Activated CD4-positive, CD25-positive, alpha-beta regulatory T cell treated with anti-CD3 and anti-CD28 coated beads, Interleukin-2, amount 50 U/mL, for 72 hours (primary cell): ENCODE measurements at regions not wholly inside any gene's neighbourhood (a gene's known extent, or its start where the extent isn't known, plus 50 kb on each side); places are given as distances from the start of the nearest gene placed in this dataset.
"Not testable (repeated sequence)": the region's sequence is repeated elsewhere in the genome, so short reads cannot be mapped to it uniquely, and the experiment has no call there.

Experiments
- DNase-seq: peaks from one replicate; pipeline ENCODE4 v3.0.0; 2021

DNA sequence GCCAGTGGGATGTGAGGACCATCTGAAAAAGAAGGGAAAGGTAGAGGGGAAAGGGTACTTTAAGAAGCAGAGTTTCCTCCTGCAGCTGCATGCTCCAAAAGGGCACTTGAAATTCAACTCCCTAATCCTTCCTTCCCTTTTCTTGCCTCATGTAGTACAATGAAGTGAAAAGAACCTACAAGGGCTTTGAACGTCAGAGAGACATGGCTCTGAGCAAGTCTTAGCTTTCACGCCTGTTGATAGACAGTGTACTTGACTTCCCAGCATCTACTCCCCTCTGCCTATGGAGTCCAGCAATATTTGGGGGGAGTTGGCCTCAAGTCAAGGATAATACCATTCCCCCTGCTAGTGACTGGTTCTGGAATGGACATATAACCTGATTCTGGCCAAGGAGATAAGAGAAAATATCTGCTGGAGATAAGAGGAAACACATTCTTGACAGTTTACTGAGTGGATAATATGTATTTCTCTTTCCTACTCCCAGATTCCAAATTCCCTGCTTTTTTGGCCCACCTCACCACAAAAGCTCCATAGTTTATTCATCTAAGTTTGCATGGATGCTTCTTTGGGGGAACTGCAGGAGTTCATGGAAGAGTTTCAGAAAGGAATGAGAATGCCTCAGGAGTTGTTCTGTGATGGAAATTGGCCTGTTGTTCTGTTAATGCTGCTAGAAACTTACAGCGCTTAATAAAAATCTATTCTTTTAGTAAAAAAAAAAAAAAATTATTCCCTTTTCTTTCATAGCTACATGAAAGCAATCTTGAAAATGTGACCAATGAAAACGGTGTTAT lies 193.0 kb upstream of the TPM1 start:
- DNase-seq, result no peak

DNA sequence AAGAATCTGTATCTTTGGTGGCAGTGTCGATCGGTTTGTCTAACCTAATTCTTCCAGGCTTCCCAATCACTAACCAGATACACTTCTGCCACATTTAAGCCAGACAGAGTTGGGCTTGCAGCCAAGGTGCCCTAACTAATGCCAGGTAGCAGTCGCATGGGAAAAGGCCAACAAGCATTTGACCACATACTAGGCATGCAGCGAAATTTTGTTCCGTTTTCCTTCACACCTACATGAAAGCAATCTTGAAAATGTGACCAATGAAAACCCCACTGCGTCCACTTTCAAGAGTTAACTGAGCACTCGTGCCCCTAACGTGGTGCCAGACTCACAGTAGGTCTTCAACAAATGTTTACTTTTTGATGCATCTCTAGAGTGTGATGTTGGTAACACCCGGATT lies 192.2 kb upstream of the TPM1 start:
- DNase-seq, result no peak

DNA sequence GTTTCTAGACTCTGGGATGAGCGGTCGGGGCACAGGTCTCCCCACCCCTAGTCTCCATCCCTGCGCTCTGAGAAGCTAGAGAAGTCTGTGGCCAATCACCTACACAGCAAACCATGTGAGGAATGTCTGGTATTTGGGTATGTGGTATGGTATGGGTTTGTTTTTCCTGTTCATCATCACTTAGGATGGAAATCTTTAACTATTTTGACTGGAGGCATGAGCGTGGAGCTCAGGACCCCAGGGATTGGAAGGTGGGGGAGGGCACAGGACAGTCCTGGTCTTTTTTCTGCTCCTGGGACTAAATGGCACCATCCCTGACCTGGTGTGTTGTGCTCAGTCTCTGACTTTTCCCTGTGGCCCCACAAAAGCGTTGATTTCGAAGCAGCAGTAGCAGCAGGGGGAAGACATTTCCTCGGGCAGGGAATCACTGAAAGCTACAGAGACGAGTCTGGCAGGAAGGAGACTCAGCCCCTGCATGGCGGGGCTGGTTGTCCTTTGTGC lies 191.7 kb upstream of the TPM1 start:
- no peak for DNase-seq

DNA sequence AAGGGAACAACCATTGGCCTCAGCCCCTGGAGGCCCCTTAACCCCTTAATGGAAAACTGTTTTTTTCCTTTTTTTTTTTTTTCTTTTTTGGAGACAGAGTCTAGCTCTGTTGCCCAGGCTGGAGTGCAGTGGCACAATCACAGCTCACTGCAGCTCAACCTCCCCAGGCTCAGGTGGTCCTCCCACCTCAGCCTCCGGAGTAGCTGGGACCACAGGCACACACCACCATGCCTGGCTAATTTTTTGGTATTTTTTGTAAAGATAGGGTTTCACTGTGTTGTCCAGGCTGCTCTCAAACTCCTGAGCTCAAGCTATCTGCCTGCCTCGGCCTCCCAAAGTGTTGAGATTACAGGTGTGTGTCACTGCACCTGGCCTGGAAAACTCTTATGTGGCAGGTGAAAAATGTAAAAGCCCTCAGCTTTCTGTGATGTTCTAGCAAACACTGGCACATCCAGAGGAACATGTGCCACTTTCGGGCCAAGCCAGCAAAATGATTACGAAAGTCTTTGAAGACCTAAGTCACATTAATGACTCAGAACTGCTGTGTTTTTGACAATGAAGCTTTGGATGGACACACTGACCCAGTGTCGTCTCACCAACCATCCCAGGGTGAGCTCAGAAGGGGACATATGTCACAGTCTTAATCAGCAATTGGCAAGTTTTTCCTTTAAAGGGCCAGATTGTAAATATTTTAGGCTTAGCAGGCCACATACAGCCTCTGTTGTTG lies 189.3 kb upstream of the TPM1 start:
- DNase-seq, result no peak

DNA sequence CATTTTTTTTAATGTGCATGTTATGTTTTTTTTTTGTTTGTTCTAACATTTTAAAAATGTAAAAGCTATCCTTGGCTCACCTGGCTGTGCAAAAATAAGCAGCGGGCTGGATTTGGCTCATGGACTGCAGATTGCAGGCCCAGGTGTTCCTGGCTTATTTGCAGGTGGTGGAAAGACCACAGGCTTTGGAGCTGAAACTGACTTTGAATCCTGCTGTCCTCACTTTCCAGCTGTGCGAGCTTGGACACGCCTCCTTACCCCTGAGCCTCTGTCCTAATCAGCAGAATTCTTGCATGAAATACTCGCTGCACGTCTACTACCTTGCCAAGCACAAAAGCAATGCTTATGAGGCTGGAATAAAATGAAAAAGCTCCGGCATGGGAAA lies 188.7 kb upstream of the TPM1 start:
- DNase-seq, result no peak

DNA sequence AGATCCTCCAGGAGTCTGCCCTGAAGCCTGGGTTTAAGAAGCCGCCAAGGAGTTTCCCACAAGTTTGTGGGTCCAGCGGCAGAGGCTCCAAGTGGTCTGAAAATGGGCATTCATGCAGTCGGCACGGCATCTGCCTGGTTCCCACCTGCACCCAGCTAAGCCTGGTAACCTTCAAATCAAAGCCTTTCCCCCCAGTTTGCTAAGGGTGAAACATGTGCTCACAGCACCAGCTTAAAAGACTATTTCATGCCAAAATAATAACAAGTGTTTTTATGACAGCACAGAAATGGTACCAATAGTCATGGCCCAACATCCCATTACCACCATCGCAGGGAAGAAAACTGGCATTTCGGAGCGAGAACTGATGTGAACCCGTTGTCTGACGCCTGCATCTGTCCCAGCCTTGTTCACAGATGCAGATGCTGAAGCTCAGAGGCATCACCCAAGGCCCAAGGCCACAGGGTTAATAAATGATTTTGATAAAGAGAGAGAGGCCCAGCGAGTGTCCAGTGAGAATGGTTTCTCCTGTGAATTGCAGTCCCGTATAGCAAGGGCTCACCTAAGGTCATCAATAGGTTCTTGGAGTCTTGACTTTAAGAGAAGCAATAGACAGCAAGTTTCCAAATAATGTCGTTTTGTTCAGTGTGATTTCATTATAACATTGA lies 188.0 kb upstream of the TPM1 start:
- no peak for DNase-seq

DNA sequence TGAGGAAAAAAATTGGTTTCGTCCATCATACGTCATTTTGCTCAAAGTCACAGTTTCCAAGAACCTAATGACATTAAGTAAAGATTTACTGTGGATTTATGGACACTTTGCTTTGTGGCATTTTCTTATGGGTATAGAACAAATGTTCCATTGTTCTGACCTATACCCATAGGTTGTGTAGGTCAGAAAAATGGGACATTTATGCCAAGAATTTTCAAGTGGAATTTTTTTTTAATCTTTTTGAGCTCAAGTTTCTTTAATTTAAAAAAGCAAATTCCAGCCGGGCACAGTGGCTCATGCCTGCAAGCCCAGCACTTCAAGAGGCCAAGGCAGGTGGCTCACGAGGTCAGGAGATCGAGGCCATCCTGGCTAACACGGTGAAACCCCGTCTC lies 187.5 kb upstream of the TPM1 start:
- DNase-seq, result no peak

DNA sequence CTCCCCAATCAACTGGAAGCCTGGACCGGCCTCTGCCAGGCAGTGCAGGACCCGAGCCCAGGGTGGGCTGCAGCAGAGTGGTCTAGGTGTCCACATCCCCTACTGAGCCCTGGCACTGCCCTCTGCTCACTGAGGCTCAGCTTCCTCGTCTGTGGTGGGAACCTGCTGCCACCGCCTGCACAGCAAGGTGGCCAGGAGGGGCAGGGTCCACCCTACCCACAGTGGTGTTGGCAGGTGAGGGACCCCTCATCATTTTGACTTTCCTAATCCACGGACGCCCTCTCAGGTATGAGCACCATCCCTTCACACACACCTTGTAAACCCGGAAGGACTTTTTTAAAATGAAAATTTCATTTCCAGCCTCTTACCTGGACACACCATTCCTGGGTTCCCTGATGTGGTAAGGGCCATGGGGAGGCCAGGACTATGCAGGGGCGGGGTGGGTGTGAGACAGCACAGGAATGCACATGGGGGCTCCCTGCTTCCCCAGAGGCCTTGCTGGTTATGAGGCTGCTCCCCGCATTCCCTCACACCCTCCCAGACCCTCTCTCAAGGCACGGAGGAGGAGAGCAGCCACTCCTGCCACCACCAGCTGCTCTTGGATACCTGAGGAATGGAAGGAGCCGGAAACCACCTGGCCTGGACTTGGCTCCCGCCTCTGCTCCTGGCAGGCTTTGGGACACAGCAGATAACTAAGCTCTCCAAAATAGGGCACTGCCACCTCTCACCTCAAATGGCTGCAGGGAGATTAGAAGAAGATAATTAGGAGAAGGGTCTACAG lies 185.9 kb upstream of the TPM1 start:
- DNase-seq, result no peak

DNA sequence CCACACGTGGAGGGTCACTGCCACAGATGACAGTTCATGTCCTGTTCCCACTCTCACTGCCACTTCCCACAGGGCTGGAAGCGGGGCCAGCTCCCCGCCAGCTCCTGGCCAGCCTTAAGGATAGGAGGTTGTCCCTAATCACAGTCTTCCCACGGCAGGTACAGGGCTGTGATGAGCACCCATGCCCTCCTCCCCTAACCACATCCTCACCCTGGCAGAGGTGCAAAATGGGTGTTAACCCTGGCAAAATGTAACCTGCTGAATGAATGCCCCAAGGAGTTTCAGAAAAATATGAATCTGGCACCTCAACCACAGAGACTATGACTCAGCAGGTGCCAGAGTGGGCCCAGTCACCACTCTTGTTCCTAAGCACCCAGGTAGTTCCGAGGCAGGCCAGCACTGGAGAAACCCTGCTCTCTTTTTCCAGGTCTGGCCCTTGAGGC lies 185.1 kb upstream of the TPM1 start:
- no peak for DNase-seq

DNA sequence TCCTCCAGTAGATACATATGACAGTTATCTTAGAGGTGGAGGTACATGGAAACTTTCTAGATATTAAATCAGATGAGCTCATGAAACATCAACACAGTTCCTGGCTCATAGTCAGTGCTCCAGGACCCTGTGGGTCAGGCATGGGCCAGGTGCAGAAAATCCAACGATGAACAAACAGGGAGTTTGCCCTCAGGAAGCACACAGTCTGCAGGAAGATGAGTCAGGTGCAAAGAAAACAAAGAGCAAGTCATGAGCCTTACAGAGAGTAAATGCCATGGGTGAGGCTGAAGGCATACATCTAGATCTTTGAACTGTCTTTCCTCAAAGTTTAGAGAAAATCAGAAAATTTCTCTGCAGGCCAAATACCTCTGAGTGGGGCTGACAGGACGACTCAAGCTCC lies 184.2 kb upstream of the TPM1 start:
- DNase-seq, result no peak

DNA sequence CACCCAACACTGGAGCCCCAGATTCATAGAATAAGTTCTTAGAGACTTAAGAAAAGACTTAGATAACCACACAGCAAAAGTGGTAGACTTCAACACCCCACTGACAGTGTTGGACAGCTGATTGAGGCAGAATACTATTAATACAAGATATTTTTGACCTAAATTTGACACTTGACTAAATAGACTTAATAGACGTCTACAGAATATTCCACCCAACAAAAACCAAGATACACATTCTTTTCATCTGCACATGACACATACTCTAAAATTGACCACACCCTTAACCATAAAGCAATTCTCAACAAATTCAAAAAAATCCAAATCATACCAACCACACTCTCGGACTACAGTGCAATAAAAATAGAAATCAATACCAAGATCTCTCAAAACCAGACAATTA lies 179.8 kb upstream of the TPM1 start:
- DNase-seq, result no peak

DNA sequence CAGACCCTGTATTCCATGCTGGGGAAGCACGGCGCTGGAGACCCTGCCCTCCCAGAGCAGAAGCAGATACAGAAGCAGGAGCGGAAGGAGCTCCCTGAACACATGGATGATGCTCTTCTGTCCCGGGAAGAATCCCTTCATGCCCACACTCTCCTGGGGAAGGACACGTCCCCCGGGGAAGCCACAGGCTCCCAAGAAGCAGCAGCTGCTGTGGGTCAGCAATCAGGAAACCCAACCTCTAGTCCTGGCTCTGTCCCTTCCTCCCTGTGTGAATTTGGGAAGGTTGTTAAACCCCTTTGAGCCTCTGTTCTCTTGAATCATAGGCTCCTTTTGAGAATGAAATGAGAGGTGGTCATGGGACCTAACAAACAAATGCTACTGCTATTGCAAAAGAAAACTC lies 176.2 kb upstream of the TPM1 start:
- no peak for DNase-seq

DNA sequence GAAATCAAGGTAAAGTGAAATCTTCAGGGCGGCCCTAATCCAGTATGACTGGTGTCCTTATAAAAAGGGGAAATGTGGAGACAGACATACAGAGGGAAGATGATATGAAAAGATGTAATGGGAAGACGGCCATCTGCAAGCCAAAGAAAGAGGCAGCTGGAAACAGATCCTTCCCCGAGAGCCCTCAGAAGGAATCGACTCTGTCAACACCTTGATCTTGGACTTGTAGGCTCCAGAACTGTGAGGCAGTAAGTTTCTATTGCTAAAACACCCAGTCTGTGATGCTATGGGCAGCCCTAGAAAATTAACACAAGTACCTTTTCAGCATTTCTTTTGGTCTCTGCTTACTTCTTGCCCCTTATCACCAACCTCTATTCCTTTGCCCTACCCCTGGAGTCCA lies 174.7 kb upstream of the TPM1 start:
- no peak for DNase-seq

DNA sequence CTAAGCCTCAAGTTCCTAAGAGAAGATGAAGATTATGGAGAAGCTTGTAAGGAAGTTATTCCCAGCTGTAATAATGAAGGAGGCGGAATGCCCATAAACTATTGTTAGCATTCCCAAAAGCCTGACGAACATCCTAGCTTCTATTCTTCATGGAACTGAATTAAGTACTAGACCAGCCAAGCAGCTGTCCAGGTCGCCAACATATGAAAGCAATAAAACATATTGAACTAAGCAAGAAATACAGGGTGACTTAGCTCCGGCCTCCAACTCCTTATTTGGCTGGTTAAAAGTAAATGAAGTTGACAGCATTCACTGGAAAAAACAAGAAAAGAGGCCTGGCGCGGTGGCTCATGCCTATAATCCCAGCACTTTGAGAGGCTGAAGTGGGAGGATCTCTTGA lies 174.0 kb upstream of the TPM1 start:
- DNase-seq, result no peak

DNA sequence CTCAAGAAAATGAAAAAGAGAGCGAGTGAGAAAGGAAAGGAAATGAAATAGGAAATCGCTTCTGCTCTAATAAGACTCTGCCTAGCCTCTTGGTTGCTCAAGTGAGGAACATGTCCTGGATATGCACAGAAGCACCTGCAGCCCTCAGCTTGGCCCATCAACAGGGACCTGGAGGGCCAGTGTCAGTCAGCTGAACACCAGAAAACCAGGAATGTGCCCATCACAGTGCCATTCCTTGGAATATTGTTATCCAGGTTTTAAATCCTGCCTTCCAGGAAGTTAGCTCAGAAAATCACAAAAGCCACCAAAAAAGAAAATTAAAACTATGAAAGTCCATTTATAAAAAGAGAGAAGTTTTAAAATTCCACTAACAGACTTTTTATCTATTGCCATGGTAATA lies 173.4 kb upstream of the TPM1 start:
- no peak for DNase-seq

DNA sequence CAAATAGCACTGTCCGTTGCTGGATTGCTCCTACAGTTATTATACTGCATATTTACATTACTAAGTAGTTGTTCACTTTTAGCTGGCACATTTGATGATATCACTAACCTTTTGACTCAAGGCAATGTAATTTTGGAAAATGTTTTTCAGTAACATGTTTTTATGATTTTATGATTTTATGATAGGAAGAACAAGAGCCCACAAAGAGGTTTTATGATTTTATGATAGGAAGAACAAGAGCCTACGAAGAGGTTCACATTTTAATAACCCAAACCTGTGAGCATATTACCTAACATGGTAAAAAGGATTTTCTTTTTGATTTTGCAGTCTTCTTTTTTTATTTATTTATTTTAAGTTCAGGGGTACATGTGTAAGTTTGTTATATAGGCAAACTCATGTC lies 172.3 kb upstream of the TPM1 start:
- no peak for DNase-seq

DNA sequence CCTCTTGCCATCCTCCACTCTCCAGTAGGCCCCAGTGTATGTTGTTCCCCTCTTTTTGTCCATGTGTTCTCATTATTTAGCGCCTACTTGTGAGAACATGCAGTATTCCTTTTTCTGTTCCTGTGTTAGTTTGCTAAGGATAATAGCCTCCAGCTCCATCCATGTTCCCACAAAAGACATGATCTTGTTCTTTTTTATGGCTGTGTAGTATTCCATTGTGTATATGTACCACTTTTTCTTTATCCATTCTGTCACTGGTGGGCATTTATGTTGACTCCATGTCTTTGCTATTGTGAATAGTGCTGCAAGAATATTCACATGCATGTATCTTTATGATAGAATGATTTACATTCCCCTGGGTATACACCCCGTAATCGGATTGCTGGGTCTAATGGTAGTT lies 171.8 kb upstream of the TPM1 start:
- not testable (repeated sequence) for DNase-seq

DNA sequence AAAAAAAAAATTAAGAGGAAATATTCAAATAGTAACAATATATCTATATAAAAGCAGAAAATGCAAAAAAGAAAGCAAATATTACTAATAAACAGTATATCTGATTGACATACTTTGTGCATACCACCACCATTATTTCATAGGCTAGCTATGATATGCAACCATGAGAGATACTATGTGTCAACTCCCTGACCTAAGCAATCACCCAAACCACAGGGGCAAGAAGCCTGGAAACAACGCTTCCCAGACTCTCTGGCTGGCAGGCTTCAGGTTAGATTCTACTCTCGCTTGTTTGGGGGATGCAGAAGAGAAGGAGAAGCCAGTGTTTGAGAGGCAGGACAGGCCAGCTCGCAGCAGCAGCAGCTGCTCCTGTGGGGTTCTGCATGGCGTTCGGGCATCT lies 169.3 kb upstream of the TPM1 start:
- no peak for DNase-seq

DNA sequence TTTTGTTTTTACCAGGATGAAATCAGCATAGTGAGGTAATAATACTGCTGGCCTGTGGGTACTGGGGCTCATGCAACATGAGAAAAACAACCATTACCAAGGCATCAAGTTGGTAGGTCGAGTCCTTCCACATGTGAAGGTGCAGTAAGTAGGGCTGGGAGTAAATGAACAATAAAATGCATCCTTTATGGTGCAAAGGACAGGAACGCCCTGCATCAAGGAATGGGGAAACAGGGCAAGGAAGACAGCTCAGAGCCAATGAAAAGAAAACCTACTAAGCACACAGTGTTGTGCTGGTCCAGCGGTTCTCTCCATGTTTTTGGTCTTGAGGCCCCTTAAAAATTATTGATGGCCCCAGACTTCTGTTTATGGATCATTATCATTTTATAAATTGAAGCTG lies 168.5 kb upstream of the TPM1 start:
- DNase-seq, result no peak

DNA sequence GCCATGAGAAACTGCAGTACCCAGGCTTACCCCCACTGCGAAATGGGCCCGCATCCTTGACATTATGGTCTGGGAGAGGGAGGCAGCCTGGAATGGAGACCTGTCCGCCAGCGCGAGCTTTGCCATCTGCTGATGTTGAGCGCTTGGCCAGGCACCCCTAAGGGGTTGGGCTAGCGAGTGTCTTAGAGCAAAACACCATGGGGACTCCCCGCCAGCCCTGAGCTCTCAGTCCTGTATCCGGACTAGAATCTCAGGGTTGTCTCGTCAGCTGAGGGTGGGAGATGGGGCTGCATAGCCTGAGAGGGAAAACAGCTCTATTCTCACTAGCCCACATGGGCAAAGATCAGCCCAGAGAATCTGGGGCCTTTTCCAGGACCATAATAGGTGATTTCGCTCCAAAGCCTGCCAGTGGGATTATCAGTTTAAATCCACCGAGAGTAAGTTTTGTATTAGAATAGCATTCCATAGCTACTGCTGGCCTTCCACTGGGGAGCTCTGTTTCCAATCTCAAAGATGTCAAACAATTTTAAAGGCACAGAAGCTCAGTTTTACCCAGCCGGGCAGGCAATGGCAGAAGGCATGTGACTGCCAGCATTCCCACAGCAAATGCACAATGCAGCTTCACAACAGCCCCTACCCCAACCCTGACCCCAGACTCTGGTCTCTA lies 167.5 kb upstream of the TPM1 start:
- DNase-seq, result no peak

DNA sequence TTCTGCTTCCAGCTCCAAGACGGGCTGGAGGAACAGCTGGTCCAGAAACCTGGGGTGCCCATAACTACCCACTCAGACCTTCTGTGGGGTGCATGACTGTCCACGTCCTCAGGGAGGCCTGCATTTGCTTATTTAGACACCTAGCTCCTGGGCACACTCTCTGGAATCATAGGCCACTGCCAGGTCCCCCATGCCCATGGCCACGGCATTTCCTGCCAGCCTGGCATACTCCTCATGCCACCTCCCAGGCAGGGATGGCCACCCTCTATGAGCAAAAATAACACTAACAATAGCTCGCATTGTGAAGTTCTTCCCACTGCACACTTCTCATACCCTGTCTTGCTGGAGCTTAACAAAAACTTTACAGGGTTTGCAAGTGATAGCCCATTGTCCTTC lies 166.9 kb upstream of the TPM1 start:
- no peak for DNase-seq

DNA sequence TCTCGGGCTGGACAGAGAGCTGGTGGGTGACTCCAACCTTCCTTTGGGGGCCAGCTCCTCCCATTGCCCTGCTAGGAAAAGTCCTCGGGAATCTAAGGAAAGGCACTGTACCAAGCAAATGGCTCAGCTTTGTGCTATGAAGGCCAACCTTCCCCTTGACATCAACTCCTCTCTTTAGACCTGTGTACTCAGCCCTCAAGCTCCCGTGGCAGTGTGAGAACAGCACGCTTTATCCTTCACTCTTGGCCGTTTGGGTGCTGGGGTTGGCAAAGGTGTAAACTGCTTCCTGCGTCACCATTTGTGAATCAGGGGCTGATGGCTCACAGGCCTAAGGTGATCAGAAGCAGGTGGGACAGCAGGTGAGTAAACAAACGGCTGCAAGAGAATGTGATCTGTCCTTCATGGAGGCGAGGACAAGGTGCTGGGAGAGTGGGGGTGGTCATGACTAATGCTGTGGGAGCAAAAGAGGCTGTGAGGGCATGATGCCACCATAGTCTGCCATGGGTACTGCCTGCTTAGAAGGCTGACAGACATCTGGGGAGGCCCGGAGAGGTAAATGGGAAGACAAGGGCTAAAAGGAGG lies 165.2 kb upstream of the TPM1 start:
- DNase-seq, result no peak
